Stimulated activated CD4-positive, alpha-beta T cell treated with anti-CD3 and anti-CD28 coated beads, Interleukin-12 subunit alpha, Interleukin-12 subunit beta, amount 100 ng/mL, for 48 hours (primary cell): ENCODE measurements at regions not wholly inside any gene's neighbourhood (a gene's known extent, or its start where the extent isn't known, plus 50 kb on each side); places are given as distances from the start of the nearest gene placed in this dataset.

Experiments used
- DNase-seq, 3 donors: peaks; one replicate each; pipeline ENCODE4 v3.0.0-alpha.2; 2020; ENCODE audit warnings: low read depth in 2 of 3, low spot score in 1 of 3

DNA sequence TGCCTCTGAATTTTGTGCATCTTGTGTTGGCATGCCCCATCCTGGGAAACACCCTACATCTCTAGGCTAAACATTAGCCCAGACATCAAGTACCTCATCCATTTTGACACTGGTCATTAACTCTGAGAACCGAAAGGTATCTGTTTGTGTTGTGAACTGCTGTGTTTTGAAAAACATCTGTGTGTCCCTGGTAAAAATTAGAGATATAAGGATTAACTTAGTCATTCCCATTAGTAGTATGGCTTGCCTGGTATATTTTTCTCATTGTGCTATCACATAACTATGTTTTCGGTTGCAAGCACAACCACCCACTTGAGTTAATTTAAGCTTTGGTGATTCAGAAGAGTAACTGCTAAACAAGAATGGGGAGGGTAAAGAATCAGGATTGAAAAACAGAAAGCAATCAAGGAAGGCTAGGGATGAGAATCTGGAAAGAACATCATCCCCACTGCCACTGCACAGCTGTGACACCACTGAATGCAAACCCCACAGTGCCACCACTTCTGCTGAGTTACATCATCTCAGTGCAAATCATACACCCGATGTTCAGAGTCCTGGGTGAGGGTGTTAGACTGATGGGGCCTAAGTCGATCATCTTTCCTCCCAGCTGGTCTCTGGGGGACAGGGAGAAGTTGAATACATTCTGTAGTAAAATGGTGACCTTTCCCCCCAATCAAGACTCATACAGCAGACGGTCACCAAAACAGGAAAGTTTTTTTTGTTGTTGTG, 234.0 kb downstream of the EPHA4 start:
- DNase-seq, result no peak

DNA sequence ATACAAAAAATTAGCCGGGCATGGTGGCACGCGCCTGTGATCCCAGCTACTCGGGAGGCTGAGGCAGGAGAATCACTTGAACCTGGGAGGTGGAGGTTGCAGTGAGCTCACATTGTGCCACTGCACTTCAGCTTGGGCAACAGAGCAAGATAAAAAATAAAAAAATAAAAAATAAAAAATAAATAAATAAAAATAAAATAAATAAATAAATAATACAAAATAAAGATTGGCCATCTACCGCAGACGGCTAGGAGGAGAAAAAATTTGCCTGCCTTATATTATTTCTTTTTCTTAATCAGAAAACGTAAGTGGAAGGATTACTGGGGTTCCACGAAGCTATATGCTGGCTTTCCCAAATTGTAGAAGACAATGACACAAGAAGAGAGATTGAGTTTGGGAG, 229.7 kb downstream of the EPHA4 start:
- no peak for DNase-seq

DNA sequence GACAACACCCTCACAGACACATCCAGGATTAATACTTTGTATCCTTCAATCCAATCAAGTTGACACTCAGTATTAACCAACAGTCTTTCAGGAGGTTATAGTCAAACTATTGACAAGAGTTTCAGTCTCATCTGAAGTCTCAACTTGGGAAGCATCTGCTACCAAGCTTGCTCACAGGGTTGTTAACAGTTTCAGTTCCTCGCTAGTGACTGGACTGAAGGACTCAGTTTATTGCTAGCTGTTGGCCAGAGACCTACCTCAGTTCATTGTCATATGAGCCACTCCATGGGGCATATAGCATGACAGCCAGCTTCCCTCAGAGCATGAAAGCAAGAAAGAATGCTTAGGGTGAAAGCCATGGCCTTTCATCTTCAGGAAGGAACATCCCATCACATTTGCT, 228.6 kb downstream of the EPHA4 start:
- no peak for DNase-seq

DNA sequence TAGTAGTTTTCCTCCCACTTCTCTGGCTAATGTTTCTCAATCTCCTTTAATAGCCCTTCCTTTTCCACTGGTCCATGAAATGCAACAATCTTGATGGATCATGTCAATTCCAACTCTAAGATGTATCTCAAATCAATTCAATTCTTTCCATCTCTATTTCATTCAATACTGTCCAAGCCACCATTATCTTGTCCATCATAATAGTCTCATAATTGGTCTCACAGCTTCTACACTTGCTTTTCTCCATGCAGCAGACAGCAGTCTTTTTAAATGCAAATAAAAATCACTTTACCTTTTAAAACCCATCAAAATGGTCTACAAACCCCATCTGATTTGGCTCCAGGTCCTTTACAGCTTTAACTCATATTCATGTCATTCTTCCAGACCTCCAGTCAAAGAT, 226.6 kb downstream of the EPHA4 start:
- no peak for DNase-seq

DNA sequence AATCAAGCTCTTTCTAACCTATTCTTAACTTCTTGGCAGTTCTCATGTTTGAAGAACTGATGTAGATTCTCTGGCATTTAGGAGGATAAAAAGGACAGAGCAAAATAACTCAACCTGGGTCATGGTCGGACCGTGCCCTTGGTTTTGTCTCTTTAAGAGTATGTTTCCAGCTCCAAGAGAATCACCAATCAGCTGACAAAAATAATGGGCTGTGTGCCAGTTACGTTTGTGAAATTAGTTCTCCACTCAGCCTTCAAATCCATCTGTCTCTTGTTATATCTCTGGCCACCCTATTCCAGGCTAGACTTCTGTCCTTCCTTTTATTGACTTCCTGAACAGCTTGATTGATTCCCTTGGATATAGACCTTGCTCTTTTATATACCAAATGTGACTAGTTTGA, 225.7 kb downstream of the EPHA4 start:
- DNase-seq, result no peak

DNA sequence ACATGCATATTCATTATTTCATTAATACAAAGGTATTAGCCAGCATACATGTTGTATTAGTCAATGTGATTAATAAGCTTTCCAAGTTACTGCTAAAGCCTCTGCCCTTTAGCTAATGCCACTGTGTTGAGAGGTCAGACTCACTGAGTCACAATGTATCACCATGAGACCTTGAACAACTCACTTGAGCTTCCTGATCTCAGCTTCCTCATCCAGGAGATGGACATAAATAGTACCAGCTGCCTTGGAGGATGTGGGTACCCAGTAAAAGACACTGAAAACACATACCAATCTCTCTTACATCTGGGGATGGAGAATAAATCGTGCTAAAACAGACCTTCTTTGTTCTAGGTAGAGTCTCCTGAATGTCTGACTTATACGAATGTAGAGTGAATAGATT, 224.6 kb downstream of the EPHA4 start:
- DNase-seq, result no peak

DNA sequence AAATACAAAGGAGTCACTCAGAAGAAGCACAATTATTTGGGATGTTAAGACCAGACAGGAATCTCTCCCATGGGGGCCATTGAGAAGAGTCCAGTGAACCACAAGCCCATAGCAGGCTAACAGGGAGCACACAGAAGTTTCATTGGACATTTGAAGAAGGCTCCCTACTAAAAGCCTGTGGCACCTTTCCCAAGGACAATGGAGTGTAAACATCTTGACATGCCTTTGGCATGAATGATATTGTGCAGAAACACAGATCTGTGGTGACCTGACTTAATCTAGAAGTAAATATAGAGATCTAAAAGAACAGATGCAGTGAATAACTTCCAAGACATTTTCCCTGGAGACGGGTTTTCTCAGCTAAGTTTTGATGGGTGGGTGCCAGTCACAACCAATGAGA, 221.5 kb downstream of the EPHA4 start:
- no peak for DNase-seq

DNA sequence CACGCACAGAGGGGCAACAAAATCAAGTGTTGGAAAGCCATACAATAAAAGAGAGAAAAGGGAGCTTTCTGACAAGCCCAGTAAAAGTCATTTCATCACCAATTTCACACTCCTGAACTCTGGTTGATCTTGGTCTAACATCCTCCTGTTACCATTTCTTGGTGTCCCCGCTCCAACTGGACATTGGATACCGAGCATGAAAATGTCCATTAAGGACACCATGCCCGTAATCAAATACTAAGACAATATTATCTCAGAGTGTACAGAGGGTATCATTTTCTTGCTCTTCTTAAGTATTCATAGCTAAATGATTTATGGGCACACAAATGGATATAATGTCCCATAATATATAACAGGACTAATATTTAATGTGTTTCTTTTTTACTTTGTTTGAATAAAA, 218.9 kb downstream of the EPHA4 start:
- no peak for DNase-seq

DNA sequence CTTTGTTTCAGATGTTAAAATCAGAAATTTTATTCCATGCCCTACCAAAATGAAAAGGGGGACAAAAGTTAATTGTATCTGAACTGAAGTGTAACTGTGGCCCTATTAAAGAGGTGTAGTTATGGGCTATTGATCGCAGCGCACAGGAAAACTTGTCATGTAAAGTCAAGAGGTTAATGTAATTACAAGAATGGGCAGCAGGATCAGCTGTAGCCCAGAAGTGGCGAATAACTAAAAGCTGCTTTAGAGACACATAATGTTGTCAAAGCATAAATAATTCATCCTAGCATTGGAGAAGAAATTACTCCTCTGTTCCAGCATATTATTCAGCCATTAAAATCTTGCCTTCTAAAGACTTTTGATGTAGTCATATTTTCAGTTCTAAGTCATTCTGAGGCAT, 211.8 kb downstream of the EPHA4 start:
- DNase-seq, result no peak

DNA sequence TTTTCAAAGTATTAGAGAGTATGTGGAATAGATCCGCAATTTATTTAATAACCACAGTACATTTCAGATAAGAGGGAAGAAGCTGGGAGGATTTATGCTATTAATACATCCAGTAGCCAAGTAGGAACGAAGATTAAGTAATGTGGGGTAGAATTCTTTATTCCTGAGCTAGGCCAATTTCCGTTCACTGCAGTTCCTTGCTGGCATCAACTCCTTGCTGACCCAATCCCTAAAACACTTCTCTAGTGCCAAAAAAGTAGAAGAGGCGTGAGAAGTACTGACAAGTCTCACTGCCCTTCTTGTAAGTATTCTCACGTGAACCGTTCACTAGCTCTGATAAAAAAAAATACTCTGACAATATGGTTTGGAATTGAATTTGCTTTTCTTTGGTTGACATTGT, 211.4 kb downstream of the EPHA4 start:
- no peak for DNase-seq

DNA sequence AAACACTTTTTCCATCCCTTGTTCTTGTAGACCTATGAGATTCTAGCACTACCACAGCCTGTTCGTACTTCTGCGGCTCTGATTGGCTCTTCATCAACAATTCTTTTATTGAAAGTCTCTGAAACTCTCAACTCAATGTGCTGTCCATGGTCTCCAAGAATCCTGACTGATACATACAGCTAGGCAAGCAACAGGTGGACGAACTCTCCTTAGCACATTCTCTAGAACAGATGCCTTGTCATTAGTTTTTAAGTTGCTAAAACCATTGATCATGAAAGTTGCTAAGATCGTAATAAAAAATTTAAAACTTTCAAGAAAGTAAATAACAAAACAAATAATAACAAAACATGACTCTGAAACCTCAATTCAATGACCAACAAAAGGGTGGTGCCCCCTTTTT, 210.5 kb downstream of the EPHA4 start:
- DNase-seq, result no peak

DNA sequence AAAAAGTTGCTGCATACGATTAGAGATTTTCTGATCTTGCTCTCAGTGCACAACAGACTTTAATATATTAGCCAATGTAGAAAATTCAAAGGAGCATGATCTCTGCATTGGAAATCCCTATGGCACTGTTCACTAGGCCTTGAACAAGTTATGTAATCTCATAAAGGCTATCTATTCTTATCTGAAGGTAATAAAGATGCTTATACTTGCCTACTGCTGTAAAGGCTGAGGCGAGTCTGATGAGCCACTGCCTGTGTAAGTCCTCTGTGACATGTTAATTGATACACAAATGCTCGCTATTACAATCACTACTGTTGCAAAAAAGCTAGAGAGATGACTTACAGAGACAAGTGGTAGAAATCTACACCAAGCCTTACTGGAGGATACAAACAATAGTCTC, 207.4 kb downstream of the EPHA4 start:
- no peak for DNase-seq
